ENCODE measurements at regions not wholly inside any gene's neighbourhood (a gene's known extent, or its start where the extent isn't known, plus 50 kb on each side); places are given as distances from the start of the nearest gene placed in this dataset.

DNA sequence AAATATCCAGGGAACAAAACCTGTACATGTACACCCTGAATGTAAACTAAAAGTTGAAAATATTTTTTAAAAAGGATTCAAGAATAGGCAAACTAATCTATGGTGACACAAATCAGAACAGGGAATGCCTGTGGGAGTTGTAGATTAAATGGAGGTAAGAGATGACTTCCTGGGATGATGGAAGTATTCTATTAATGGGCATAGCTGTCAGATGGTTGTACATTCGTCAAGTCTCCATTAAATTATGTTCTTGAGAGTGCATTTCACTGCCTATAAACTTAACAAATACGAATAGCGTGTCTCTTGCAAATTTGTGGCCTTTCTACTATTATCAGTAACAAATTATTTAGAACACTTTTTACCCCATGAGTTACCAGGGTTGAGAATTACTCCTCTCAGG is 207.0 kb downstream of the HNMT start:
- no peak overlapping the region for H3K27ac Mint-ChIP-seq
- no peaks in the 10 kb centered on the region for H3K4me1 Mint-ChIP-seq
- H3K9me3 Mint-ChIP-seq: peaks cover 14% of the 10 kb centered on the region
- TF ChIP-seq, protein P1, sequence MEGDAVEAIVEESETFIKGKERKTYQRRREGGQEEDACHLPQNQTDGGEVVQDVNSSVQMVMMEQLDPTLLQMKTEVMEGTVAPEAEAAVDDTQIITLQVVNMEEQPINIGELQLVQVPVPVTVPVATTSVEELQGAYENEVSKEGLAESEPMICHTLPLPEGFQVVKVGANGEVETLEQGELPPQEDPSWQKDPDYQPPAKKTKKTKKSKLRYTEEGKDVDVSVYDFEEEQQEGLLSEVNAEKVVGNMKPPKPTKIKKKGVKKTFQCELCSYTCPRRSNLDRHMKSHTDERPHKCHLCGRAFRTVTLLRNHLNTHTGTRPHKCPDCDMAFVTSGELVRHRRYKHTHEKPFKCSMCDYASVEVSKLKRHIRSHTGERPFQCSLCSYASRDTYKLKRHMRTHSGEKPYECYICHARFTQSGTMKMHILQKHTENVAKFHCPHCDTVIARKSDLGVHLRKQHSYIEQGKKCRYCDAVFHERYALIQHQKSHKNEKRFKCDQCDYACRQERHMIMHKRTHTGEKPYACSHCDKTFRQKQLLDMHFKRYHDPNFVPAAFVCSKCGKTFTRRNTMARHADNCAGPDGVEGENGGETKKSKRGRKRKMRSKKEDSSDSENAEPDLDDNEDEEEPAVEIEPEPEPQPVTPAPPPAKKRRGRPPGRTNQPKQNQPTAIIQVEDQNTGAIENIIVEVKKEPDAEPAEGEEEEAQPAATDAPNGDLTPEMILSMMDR (IDR thresholded peaks at IDR 0.05; ENCODE audit: unreplicated experiment in 3 of 3): no peak
- no peaks in the 10 kb centered on the region for H3K27me3 Mint-ChIP-seq (ENCODE audit: low read depth)
- no peak overlapping the region for H3K4me3 Mint-ChIP-seq
- H3K36me3 Mint-ChIP-seq (ENCODE audit: low read depth): no peaks in the 10 kb centered on the region

DNA sequence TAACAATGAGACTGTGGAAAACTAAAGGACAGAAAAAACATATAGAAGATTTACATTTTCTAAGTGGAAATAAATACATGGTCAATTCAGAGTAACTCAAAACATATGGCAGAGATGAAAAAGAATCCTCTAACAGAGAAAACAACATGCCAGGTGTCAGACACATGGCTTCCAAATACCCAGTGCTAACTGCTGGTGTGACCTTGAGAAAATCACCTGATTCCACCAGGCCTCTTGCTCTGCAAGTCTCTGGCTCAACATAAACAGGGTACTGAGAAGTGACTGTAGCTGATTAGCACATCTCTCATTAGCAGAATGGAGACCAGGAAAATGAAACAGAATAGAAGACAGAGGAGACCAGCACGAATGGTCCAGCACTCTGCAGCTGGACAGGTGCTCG is 210.8 kb downstream of the HNMT start:
- H3K4me1 Mint-ChIP-seq: peaks cover 5% of the 10 kb centered on the region
- no peaks in the 10 kb centered on the region for H3K27me3 Mint-ChIP-seq (ENCODE audit: low read depth)
- TF ChIP-seq, protein P1 (IDR thresholded peaks at IDR 0.05; ENCODE audit: unreplicated experiment in 3 of 3): no peak
- H3K4me3 Mint-ChIP-seq: no peak overlapping the region
- H3K27ac Mint-ChIP-seq: peak overlapping the region in 1 of 3 experiments; percentile 10
- no peaks in the 10 kb centered on the region for H3K9me3 Mint-ChIP-seq
- no peaks in the 10 kb centered on the region for H3K36me3 Mint-ChIP-seq (ENCODE audit: low read depth)

DNA sequence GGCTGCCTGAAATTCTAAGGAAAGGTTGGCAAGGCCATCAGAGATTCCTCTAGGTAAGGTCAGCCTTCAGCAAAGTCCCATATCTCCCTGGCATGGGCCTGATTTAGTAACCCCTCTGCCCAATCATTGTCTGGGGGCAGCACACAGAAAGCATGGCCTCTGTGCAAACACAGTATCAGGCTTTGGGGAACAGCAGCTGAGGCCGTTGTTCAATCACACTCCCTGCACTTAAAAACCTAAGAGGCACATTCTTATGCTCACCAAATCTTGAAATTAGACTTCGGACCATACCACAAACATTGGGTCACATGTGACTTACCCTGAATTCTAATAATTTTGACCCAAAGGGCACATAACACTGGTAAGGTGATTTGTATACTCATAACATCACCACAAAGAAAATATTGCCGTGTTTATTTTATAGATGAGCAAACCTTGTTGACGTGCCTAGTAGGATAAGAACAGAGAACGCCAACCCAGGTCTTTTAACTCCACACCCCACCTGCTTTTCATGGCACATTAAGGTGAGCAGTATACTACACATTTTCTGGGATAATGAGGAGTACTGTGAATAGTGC is 212.7 kb downstream of the HNMT start:
- Mint-ChIP-seq H3K27me3 (ENCODE audit: low read depth) (no peaks in the 10 kb centered on the region), H3K4me1 (peaks cover 5% of the 10 kb centered on the region), H3K9me3 (no peaks in the 10 kb centered on the region), H3K27ac (no peak overlapping the region), H3K36me3 (ENCODE audit: low read depth) (no peaks in the 10 kb centered on the region), H3K4me3 (no peak overlapping the region)
- TF ChIP-seq, protein P1 (IDR thresholded peaks at IDR 0.05; ENCODE audit: unreplicated experiment in 3 of 3): no peak

DNA sequence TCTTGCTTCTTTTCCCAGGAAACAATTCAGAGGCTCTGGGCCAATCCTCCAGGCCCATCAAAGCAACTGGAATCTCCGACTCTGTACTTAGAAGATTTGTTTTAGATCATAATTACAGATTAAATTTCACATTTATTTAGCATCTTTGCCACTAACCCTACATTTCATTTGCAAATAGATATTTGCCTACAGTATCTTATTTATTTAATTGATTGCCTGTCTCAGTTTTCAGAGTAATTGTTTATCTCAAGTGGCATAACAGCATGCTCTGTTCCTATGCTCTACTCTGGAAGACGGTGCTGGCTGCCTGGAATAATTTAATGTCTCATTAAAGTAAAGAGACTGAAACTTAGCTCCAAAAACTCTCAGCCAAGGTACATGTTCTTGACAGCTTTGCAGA is 213.4 kb downstream of the HNMT start:
- H3K4me3 Mint-ChIP-seq: no peak overlapping the region
- H3K27ac Mint-ChIP-seq: no peak overlapping the region
- H3K27me3 Mint-ChIP-seq (ENCODE audit: low read depth): no peaks in the 10 kb centered on the region
- no peaks in the 10 kb centered on the region for H3K9me3 Mint-ChIP-seq
- H3K4me1 Mint-ChIP-seq: peaks cover 5% of the 10 kb centered on the region
- no peaks in the 10 kb centered on the region for H3K36me3 Mint-ChIP-seq (ENCODE audit: low read depth)
- TF ChIP-seq, protein P1 (IDR thresholded peaks at IDR 0.05; ENCODE audit: unreplicated experiment in 3 of 3): no peak

DNA sequence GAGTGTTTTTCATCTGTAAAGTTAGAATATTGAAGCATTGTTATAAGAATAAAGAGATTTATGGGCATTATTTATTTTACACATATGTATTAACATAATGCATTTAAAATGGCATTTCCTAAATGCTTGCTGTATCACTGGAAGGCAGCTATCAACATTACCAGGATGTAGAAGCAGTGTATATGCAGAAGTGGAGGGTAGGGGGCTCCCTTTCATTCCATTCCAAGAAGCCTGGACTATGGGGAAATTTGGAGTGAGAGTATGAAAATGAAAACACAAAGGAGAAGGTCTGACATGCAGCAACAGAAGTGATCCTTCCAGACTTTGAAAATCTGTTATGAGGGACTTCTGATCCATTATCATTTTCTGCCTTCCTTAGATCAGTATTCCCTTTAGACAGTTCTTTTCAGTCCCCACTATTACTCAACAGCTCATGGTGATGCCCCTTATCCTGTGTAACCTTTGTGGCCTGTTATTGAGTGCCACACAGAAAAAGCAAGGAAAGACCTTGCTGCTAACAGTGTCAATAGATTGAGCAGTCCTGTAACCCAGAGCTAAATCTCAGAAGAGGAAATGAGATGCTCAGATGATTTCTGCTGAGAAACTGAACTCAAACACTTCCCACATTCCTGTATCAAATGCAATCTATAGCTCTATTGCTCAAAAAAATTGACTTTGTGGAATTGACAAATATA is 216.6 kb downstream of the HNMT start:
- Mint-ChIP-seq H3K4me1 (peaks cover 5% of the 10 kb centered on the region), H3K4me3 (no peak overlapping the region), H3K9me3 (no peaks in the 10 kb centered on the region), H3K36me3 (ENCODE audit: low read depth) (no peaks in the 10 kb centered on the region), H3K27me3 (ENCODE audit: low read depth) (no peaks in the 10 kb centered on the region), H3K27ac (no peak overlapping the region)
- TF ChIP-seq, protein P1 (IDR thresholded peaks at IDR 0.05; ENCODE audit: unreplicated experiment in 3 of 3): peak in 2 of 3 experiments; percentile 18 to 32

Measured in nephron (organoid).